Muscle of leg (tissue), 3 donors: ENCODE measurements at regions not wholly inside any gene's neighbourhood (a gene's known extent, or its start where the extent isn't known, plus 50 kb on each side); places are given as distances from the start of the nearest gene placed in this dataset.

ENCODE experiments used
- DNase-seq: peaks from one replicate; pipeline ENCODE4 v3.0.0; 2013
- H3K27ac ChIP-seq: one replicate; pipeline ENCODE4 v1.5.1; 2013; ENCODE audit warnings: mild to moderate bottlenecking, low read length, control low read depth
- H3K27me3 ChIP-seq: one replicate; pipeline ENCODE4 v1.6.1; 2013; ENCODE audit warnings: low read length; ENCODE audit not compliant: control insufficient read depth, insufficient read depth
- H3K36me3 ChIP-seq: one replicate; pipeline ENCODE4 v1.6.1; 2013; ENCODE audit warnings: low read length; ENCODE audit not compliant: control insufficient read depth, insufficient read depth
- H3K4me1 ChIP-seq: one replicate; pipeline ENCODE4 v1.6.1; 2013; ENCODE audit warnings: low read length; ENCODE audit not compliant: control insufficient read depth, insufficient read depth
- H3K4me3 ChIP-seq: one replicate; pipeline ENCODE4 v1.5.1; 2013; ENCODE audit warnings: low read length, control low read depth
- H3K9me3 ChIP-seq: replicated peaks from 2 replicates; pipeline ENCODE4 v1.6.1; 2013; ENCODE audit warnings: low read depth, low read length; ENCODE audit not compliant: control insufficient read depth
- WGBS: methylation state at CpG from one replicate; pipeline ENCODE4 v1.1.5; 2013; ENCODE audit warnings: missing lambda C conversion rate; ENCODE audit not compliant: insufficient coverage; 5-methylcytosine and 5-hydroxymethylcytosine counted together

DNA sequence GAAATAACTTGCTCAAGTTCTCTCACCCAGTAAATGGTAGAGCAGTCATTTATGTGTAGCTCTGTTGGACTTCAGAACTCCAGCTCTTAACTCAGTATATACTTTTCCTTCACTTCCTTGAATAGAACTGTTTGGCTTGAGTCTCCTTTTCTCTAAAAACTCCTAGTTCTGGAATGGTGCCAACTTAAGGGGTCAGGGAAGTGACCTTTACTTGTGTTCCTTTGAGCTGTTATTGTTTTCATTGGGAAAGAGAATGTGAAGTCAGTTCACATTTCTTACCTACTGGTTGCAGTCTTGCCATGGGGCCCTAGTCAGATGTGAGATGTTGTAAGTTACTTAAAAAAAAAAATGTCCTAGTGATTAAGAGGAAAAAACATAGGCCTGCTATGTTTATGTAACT is 77.0 kb upstream of the MACF1 start:
- peak; percentile 56 for DNase-seq
- peaks cover 12% of the 10 kb centered on the region for H3K36me3 ChIP-seq
- no peaks in the 10 kb centered on the region for H3K27me3 ChIP-seq
- H3K4me3 ChIP-seq, result no peak overlapping the region
- H3K4me1 ChIP-seq, result peaks cover 5% of the 10 kb centered on the region
- no peak overlapping the region for H3K27ac ChIP-seq
- H3K9me3 ChIP-seq, result no peaks in the 10 kb centered on the region

DNA sequence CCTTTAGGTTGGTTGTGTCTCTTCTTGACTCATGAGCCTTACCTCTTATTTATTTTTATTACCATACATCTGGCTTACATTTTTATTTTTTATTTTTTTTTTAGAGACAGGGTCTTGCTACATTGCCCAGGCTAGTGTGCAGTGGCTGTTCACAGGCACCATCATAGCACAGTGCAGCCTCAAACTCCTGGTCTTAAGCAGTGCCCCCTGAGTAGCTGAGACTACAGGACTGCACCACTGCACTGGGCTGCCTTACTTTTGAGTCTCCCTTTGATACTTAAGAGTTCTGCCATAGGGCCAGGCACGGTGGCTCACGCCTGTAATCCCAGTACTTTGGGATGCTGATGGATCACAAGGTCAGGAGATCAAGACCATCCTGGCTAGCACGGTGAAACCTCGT is 76.4 kb upstream of the MACF1 start:
- Histone ChIP-seq H3K4me3 (no peak overlapping the region), H3K27ac (no peak overlapping the region), H3K27me3 (no peaks in the 10 kb centered on the region), H3K9me3 (no peaks in the 10 kb centered on the region), H3K4me1 (peaks cover 11% of the 10 kb centered on the region), H3K36me3 (peaks cover 12% of the 10 kb centered on the region)
- no peak for DNase-seq
- WGBS, result no CpG with 5 or more reads among the region's 4 CpGs

DNA sequence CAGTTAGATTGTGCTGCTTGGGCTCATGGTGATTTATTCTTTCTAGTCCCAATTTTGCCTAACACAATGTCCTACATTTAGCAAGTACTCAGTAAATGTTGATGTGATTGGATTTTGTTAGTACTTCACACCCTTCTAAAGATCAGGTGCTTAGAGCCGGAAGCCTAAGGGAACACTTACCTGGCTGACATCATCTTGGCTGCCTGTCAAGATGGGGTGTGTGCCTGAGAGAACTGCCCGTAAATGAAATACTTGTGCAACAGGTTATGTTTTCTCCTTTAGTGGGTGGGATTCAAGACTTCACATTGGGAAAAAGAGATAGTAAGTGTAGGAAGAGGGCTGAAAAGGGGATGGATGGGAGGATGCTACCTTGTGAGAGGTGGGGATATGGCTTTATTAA is 75.5 kb upstream of the MACF1 start:
- Histone ChIP-seq H3K27ac (no peak overlapping the region), H3K4me3 (no peak overlapping the region), H3K27me3 (no peaks in the 10 kb centered on the region), H3K9me3 (no peaks in the 10 kb centered on the region), H3K4me1 (peaks cover 13% of the 10 kb centered on the region), H3K36me3 (peaks cover 11% of the 10 kb centered on the region)
- 67% methylated on average over 1 of the region's 2 CpGs for WGBS
- DNase-seq, result no peak

DNA sequence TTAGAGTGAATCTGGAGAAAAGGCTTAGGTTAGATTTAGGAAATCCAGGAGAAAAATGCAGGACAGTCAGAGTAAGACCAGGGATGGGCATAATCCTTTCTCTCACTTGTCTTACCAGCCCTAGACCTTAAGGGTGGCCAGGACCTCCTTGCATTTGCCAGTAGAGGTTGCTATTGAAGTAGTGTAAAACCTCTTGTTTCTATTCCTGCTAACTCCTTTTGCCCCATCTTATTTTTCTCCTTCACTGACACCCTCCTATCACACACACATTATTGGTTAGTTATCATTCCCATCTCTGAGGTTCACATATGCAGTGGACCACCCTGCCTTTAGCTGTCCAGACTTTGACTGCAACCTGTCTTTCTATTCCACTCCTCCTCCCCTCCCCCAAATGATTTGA is 75.0 kb upstream of the MACF1 start:
- Histone ChIP-seq H3K4me1 (peaks cover 13% of the 10 kb centered on the region), H3K27me3 (no peaks in the 10 kb centered on the region)
- DNase-seq, result no peak

DNA sequence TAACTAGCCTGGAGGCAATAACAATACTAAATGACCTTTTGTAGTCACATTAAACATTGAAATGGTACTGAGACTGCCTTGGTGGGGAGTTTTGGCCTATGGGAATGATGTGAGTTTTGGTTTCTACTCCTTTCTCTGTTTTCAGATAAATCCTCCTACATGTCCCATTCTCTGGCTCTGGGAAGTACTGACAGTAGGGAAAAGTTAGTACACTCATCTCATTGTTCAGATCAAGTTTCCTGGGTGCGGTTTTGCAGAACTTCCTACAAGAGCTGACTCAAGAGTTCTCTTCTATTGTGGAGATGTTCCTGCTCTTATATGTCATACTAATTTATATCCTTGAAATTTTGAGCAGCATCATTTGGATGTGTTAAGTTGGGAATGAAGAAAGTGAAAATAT is 74.2 kb upstream of the MACF1 start:
- no peak overlapping the region for H3K4me3 ChIP-seq
- DNase-seq, result peak; percentile 47
- H3K9me3 ChIP-seq, result no peaks in the 10 kb centered on the region
- H3K36me3 ChIP-seq, result peaks cover 9% of the 10 kb centered on the region
- H3K27ac ChIP-seq, result peak overlapping the region; percentile 30
- WGBS, result no CpG with 5 or more reads among the region's 1 CpG
- H3K4me1 ChIP-seq, result peaks cover 13% of the 10 kb centered on the region
- no peaks in the 10 kb centered on the region for H3K27me3 ChIP-seq

More for the DNA sequence above, 75.0 kb upstream of the MACF1 start:
- H3K27ac ChIP-seq, result no peak overlapping the region
- no peak overlapping the region for H3K4me3 ChIP-seq
- peaks cover 9% of the 10 kb centered on the region for H3K36me3 ChIP-seq
- no peaks in the 10 kb centered on the region for H3K9me3 ChIP-seq

DNA sequence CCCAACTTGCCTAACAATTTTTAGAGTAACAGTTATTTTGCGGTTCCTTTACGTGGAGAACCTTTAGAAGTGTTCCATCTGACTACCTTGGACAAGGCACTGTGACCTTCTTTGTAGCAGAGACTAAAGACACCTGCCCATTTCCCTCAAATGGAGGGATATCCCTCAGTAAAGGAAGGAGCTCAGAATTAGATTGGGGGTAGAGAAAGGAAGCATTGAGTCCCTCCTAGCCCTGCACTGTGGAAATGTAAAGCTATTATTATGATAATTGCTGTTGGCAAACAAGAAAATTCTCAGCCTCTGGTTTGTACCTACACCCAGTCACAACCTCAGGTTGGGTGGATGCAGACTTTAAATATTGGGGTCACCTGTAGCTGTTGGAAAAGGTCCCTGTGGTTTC is 72.6 kb upstream of the MACF1 start:
- Histone ChIP-seq H3K9me3 (no peaks in the 10 kb centered on the region), H3K36me3 (peaks cover 6% of the 10 kb centered on the region), H3K27me3 (no peaks in the 10 kb centered on the region), H3K27ac (peak overlapping the region; percentile 76), H3K4me1 (peaks cover 13% of the 10 kb centered on the region), H3K4me3 (no peak overlapping the region)
- DNase-seq, result no peak
- no CpG with 5 or more reads among the region's 2 CpGs for WGBS

DNA sequence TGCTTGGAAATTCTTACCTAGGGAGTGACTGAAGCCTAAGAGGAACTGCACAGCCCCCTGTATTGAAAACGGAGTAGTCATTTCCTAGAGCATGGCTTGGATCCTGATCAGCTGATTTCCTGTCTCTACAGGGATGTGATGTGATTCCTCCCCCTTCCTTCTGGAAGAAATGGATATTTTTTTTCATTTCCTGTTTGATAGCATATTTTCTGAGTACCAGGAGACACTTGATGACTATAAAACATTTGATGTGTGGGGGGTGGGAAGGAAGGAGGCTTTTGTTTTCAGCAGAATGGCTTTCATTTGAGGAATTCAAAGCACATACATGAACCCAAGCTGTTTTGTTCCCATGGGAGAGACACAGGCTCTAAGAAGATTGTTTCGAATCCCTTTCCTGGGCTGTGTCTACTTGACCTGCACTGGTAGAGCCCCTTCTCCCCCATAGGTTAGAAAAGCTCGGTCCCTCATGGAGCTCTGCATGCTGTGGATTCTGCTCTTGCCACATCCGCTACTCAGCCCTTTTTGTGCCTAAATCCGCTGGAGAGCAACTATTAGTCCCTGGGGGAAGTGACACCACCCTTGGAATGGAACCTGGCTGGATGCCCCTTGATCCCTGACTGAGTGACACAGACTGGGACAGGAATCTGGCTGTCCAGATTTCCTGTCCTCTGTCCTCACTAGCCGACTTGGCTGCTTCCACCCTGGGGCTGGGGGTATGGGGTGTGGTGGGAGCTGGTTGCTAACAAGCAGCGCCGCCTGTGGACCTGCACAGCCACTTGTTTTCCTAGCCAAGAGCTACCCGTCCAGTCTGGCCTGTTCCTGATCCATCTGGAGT is 71.8 kb upstream of the MACF1 start:
- no peaks in the 10 kb centered on the region for H3K9me3 ChIP-seq
- peak; percentile 70 for DNase-seq
- peaks cover 13% of the 10 kb centered on the region for H3K4me1 ChIP-seq
- H3K36me3 ChIP-seq, result peaks cover 6% of the 10 kb centered on the region
- 48% methylated on average over 4 of the region's 9 CpGs for WGBS
- no peaks in the 10 kb centered on the region for H3K27me3 ChIP-seq
- H3K4me3 ChIP-seq, result no peak overlapping the region
- peak overlapping the region; percentile 86 for H3K27ac ChIP-seq

DNA sequence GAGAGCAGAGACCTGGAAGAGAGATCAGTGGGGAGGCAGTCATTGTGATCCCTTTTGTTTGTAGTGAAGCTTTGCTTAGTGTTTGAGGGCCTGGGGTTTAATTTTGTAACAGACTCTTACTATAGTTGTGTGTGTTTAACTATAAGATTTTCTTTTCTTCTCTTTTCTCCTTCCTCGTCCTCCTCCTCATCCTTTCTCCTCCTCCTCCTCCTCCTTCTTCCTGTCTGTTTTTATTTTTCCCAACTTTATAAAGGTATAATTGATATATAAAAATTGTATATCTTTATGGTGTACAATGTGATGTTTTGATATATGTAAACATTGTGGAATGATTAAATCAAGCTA is 71.2 kb upstream of the MACF1 start:
- no peaks in the 10 kb centered on the region for H3K9me3 ChIP-seq
- H3K27me3 ChIP-seq, result no peaks in the 10 kb centered on the region
- H3K4me1 ChIP-seq, result peaks cover 13% of the 10 kb centered on the region
- H3K36me3 ChIP-seq, result peaks cover 3% of the 10 kb centered on the region
- H3K4me3 ChIP-seq, result no peak overlapping the region
- peak overlapping the region; percentile 86 for H3K27ac ChIP-seq
- DNase-seq, result no peak
- WGBS, result no CpG with 5 or more reads among the region's 1 CpG

DNA sequence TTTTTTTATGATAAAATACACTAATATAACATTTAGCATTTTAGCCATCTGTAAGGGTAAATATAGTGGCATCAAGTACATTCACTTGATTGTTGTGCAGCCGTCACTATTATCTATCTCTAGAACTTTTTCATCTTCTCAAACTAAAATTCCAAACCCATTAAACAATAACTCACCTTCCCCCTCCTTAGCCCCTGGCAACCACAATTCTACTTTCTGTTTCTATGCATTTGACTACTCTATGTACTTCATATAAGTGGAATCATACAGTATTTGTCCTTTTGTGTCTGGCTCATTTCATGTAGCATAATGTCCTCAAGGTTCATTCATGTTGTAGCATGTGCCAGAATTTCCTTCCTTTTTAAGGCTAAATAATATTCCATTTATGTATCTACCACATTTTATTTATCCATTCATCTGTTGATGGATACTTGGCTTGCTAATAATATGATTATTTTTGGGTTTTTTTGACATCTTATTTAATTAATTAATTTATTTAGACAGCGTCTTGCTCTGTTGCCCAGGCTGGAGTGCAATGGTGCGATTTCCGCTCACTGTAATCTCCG is 69.6 kb upstream of the MACF1 start:
- Histone ChIP-seq H3K9me3 (no peaks in the 10 kb centered on the region), H3K4me3 (no peak overlapping the region), H3K36me3 (peaks cover 3% of the 10 kb centered on the region), H3K27me3 (no peaks in the 10 kb centered on the region), H3K27ac (no peak overlapping the region), H3K4me1 (peaks cover 13% of the 10 kb centered on the region)
- DNase-seq, result no peak
- no CpG with 5 or more reads among the region's 5 CpGs for WGBS

DNA sequence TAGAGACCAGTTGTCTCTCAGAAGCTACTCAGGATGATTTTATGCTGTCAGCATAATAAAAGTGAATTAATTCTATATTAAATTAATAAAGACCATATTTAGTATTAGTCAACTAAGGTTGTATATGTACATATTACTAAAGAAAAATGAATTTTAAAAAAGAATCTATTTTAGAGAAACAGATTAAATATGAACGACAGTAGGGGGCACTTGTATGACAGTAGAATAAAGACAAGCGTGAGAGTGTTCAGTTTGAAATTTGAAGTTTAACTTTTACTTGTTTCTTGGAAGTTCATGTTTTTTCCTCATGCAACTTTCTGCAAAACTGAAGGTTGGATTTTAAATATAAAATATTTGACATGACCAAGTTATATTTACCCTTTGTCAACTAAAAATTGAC is 67.9 kb upstream of the MACF1 start:
- Histone ChIP-seq H3K9me3 (no peaks in the 10 kb centered on the region), H3K27ac (no peak overlapping the region)
- DNase-seq, result no peak

More for the DNA sequence above, 67.9 kb upstream of the MACF1 start:
- H3K27me3 ChIP-seq, result no peaks in the 10 kb centered on the region
- peaks cover 3% of the 10 kb centered on the region for H3K36me3 ChIP-seq
- peaks cover 18% of the 10 kb centered on the region for H3K4me1 ChIP-seq
- WGBS, result no CpG with 5 or more reads among the region's 2 CpGs
- H3K4me3 ChIP-seq, result no peak overlapping the region
